ENCODE measurements at regions not wholly inside any gene's neighbourhood (a gene's known extent, or its start where the extent isn't known, plus 50 kb on each side); places are given as distances from the start of the nearest gene placed in this dataset.

- TF ChIP-seq, protein P1, sequence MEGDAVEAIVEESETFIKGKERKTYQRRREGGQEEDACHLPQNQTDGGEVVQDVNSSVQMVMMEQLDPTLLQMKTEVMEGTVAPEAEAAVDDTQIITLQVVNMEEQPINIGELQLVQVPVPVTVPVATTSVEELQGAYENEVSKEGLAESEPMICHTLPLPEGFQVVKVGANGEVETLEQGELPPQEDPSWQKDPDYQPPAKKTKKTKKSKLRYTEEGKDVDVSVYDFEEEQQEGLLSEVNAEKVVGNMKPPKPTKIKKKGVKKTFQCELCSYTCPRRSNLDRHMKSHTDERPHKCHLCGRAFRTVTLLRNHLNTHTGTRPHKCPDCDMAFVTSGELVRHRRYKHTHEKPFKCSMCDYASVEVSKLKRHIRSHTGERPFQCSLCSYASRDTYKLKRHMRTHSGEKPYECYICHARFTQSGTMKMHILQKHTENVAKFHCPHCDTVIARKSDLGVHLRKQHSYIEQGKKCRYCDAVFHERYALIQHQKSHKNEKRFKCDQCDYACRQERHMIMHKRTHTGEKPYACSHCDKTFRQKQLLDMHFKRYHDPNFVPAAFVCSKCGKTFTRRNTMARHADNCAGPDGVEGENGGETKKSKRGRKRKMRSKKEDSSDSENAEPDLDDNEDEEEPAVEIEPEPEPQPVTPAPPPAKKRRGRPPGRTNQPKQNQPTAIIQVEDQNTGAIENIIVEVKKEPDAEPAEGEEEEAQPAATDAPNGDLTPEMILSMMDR (IDR thresholded peaks at IDR 0.05; ENCODE audit: insufficient read depth, low read depth, low read length, missing control alignments), result no peak
- H3K4me3 ChIP-seq (ENCODE audit: low read depth, low read length), result no peak overlapping the region
- DNase-seq (ENCODE audit: low read depth), result no peak
These were observed 219.5 kb upstream of the JAG1 start for GRCh38 chr20:10893321-10893720.

GRCh38 chr20:10897336-10897735 is 223.5 kb upstream of the JAG1 start:
- TF ChIP-seq, protein P1 (IDR thresholded peaks at IDR 0.05; ENCODE audit: insufficient read depth, low read depth, low read length, missing control alignments), result no peak
- H3K4me3 ChIP-seq (ENCODE audit: low read depth, low read length), result no peak overlapping the region
- DNase-seq (ENCODE audit: low read depth), result no peak

- no peak for DNase-seq (ENCODE audit: low read depth)
These were observed 224.8 kb upstream of the JAG1 start for GRCh38 chr20:10898552-10898951.

DNA sequence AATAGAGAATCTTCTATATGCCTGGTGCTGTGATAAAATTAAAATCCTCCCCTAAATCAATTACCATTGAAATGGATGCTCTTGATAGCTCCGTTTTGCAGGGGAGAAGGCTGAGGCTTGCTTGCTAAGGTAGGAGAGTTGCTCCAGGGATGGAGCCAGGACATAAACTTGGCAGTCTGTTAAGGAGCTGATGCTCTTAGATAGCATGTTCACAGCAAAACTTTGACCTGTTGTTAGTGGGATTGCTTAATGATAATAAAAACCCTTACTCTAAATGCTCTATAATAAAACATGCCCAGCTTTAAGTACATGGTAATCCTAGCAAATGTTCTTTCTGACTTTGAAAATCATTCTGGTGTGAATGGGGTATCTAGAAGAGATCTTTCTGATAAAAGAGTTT is 228.4 kb upstream of the JAG1 start:
- TF ChIP-seq, protein P1 (IDR thresholded peaks at IDR 0.05; ENCODE audit: insufficient read depth, low read depth, low read length, missing control alignments), result no peak
- no peak for DNase-seq (ENCODE audit: low read depth)
- no peak overlapping the region for H3K4me3 ChIP-seq (ENCODE audit: low read depth, low read length)

More at GRCh38 chr20:10898552-10898951, 224.8 kb upstream of the JAG1 start:
- TF ChIP-seq, protein P1 (IDR thresholded peaks at IDR 0.05; ENCODE audit: insufficient read depth, low read depth, low read length, missing control alignments), result no peak
- no peak overlapping the region for H3K4me3 ChIP-seq (ENCODE audit: low read depth, low read length)

DNA sequence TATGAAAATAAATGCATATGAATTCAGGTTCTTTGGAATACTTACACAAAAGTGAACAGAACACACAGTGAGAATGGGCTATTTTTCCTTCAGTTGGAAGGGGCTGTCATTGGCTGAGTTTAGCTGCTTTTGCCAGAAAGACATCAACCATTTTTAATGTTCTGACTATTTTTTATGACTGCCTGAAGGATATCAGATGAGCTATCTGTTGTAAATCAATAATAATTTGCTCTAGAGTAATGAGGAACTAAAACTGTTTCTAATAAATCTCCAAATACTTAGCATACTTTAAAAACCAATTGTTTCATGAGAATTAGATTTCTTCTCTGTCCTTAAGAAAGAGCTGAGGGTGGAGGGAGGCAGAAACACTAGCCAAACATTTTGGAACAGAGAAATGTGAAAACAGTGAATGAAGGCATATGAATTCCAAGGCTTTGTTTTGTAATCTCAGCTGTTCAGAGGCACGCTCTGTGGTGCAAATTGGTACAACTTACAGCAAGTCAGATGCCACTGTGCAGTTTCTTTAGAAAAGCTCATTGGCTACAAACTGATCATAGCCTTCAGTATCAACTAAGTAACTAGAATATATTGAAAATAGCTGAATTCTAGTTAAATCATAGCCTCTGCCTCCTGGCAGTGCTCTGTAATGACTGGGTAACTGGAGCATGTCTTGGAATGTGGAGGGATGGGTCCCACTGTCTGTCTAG is 228.9 kb upstream of the JAG1 start:
- H3K4me3 ChIP-seq (ENCODE audit: low read depth, low read length), result no peak overlapping the region
- DNase-seq (ENCODE audit: low read depth), result no peak
- TF ChIP-seq, protein P1 (IDR thresholded peaks at IDR 0.05; ENCODE audit: insufficient read depth, low read depth, low read length, missing control alignments), result no peak

- TF ChIP-seq, protein P1 (IDR thresholded peaks at IDR 0.05; ENCODE audit: insufficient read depth, low read depth, low read length, missing control alignments), result no peak
- no peak for DNase-seq (ENCODE audit: low read depth)
- H3K4me3 ChIP-seq (ENCODE audit: low read depth, low read length), result no peak overlapping the region
These were observed 233.0 kb upstream of the JAG1 start for GRCh38 chr20:10906834-10907233.

- DNase-seq (ENCODE audit: low read depth), result no peak
- TF ChIP-seq, protein P1 (IDR thresholded peaks at IDR 0.05; ENCODE audit: insufficient read depth, low read depth, low read length, missing control alignments), result no peak
- no peak overlapping the region for H3K4me3 ChIP-seq (ENCODE audit: low read depth, low read length)
These were observed 236.0 kb upstream of the JAG1 start for GRCh38 chr20:10909803-10910202.
